ENCODE measurements at regions not wholly inside any gene's neighbourhood (a gene's known extent, or its start where the extent isn't known, plus 50 kb on each side); places are given as distances from the start of the nearest gene placed in this dataset.

- DNase-seq, result no peak
Observed at GRCh38 chr13:79765331-79765730, 284.4 kb downstream of the NDFIP2 start.

GRCh38 chr13:79749984-79750551 lies 269.1 kb downstream of the NDFIP2 start:
- no peak for DNase-seq

- no peak for DNase-seq
Observed at GRCh38 chr13:79749566-79749965, 268.6 kb downstream of the NDFIP2 start.

GRCh38 chr13:79745081-79745480 lies 264.1 kb downstream of the NDFIP2 start:
- DNase-seq, result no peak

- no peak for DNase-seq
Observed at GRCh38 chr13:79742923-79743322, 262.0 kb downstream of the NDFIP2 start.

- DNase-seq, result no peak
Observed at GRCh38 chr13:79740991-79741390, 260.0 kb downstream of the NDFIP2 start.

GRCh38 chr13:79736356-79736755 lies 255.4 kb downstream of the NDFIP2 start:
- DNase-seq, result no peak

GRCh38 chr13:79735228-79735627 lies 254.3 kb downstream of the NDFIP2 start:
- no peak for DNase-seq

- no peak for DNase-seq
Observed at GRCh38 chr13:79727086-79727485, 246.1 kb downstream of the NDFIP2 start.

GRCh38 chr13:79725841-79726240 lies 244.9 kb downstream of the NDFIP2 start:
- DNase-seq, result no peak

- no peak for DNase-seq
Observed at GRCh38 chr13:79724348-79725103, 243.6 kb downstream of the NDFIP2 start.

GRCh38 chr13:79723519-79724024 lies 242.6 kb downstream of the NDFIP2 start:
- no peak for DNase-seq

GRCh38 chr13:79722885-79723445 lies 242.0 kb downstream of the NDFIP2 start:
- no peak for DNase-seq

- no peak for DNase-seq
Observed at GRCh38 chr13:79716191-79716590, 235.2 kb downstream of the NDFIP2 start.

GRCh38 chr13:79711631-79712030 lies 230.7 kb downstream of the NDFIP2 start:
- no peak for DNase-seq

- no peak for DNase-seq
Observed at GRCh38 chr13:79710376-79710775, 229.4 kb downstream of the NDFIP2 start.

GRCh38 chr13:79709471-79709870 lies 228.5 kb downstream of the NDFIP2 start:
- no peak for DNase-seq

GRCh38 chr13:79703772-79704171 lies 222.8 kb downstream of the NDFIP2 start:
- DNase-seq, result no peak

- no peak for DNase-seq
Observed at GRCh38 chr13:79695754-79696153, 214.8 kb downstream of the NDFIP2 start.

- no peak for DNase-seq
Observed at GRCh38 chr13:79692846-79693245, 211.9 kb downstream of the NDFIP2 start.

- DNase-seq, result no peak
Observed at GRCh38 chr13:79691826-79692225, 210.9 kb downstream of the NDFIP2 start.

GRCh38 chr13:79688741-79689140 lies 207.8 kb downstream of the NDFIP2 start:
- no peak for DNase-seq

GRCh38 chr13:79686441-79686840 lies 205.5 kb downstream of the NDFIP2 start:
- no peak for DNase-seq

GRCh38 chr13:79684371-79684770 lies 203.4 kb downstream of the NDFIP2 start:
- no peak for DNase-seq
